Stimulated activated CD8-positive, alpha-beta memory T cell treated with anti-CD3 and anti-CD28 coated beads, Interleukin-15, amount 100 ng/mL, for 48 hours (primary cell): ENCODE measurements at regions not wholly inside any gene's neighbourhood (a gene's known extent, or its start where the extent isn't known, plus 50 kb on each side); places are given as distances from the start of the nearest gene placed in this dataset.
"Not testable (repeated sequence)": the region's sequence is repeated elsewhere in the genome, so short reads cannot be mapped to it uniquely, and the experiment has no call there.

Experiments used
- DNase-seq, 2 donors: peaks; one replicate each; pipeline ENCODE4 v3.0.0-alpha.2; 2020; ENCODE audit warnings: low read depth in 2 of 2

- no peak for DNase-seq
Observed at GRCh38 chr4:72942565-72942964, 127.0 kb downstream of the COX18 start.

GRCh38 chr4:72938516-72938915 lies 131.0 kb downstream of the COX18 start:
- DNase-seq: no peak

GRCh38 chr4:72935462-72935861 lies 134.1 kb downstream of the COX18 start:
- DNase-seq: no peak

- DNase-seq: no peak
Observed at GRCh38 chr4:72933029-72933428, 136.5 kb downstream of the COX18 start.

- no peak for DNase-seq
Observed at GRCh38 chr4:72931346-72931745, 138.2 kb downstream of the COX18 start.

GRCh38 chr4:72929596-72930274 lies 139.8 kb downstream of the COX18 start:
- DNase-seq: not testable (repeated sequence)

GRCh38 chr4:72924814-72925213 lies 144.7 kb downstream of the COX18 start:
- no peak for DNase-seq

- no peak for DNase-seq
Observed at GRCh38 chr4:72919937-72920336, 149.6 kb downstream of the COX18 start.

- no peak for DNase-seq
Observed at GRCh38 chr4:72919464-72919863, 150.1 kb downstream of the COX18 start.

- DNase-seq: no peak
Observed at GRCh38 chr4:72918362-72918761, 151.2 kb downstream of the COX18 start.

GRCh38 chr4:72911316-72911715 lies 158.2 kb downstream of the COX18 start:
- DNase-seq: no peak

- no peak for DNase-seq
Observed at GRCh38 chr4:72909461-72909860, 160.1 kb downstream of the COX18 start.

GRCh38 chr4:72902354-72902753 lies 167.2 kb downstream of the COX18 start:
- DNase-seq: no peak

GRCh38 chr4:72901553-72901952 lies 168.0 kb downstream of the COX18 start:
- no peak for DNase-seq

- no peak for DNase-seq
Observed at GRCh38 chr4:72900952-72901351, 168.6 kb downstream of the COX18 start.

- DNase-seq: no peak
Observed at GRCh38 chr4:72899621-72900020, 169.9 kb downstream of the COX18 start.

- DNase-seq: no peak
Observed at GRCh38 chr4:72899214-72899613, 170.3 kb downstream of the COX18 start.

- no peak for DNase-seq
Observed at GRCh38 chr4:72896515-72896914, 173.0 kb downstream of the COX18 start.

GRCh38 chr4:72895408-72895807 lies 174.1 kb downstream of the COX18 start:
- DNase-seq: no peak

- no peak for DNase-seq
Observed at GRCh38 chr4:72893354-72894066, 176.0 kb downstream of the COX18 start.

GRCh38 chr4:72888331-72888730 lies 181.2 kb downstream of the COX18 start:
- no peak for DNase-seq

- no peak for DNase-seq
Observed at GRCh38 chr4:72887152-72887551, 182.4 kb downstream of the COX18 start.

GRCh38 chr4:72886602-72887001 lies 182.9 kb downstream of the COX18 start:
- DNase-seq: no peak

GRCh38 chr4:72884225-72884624 lies 185.3 kb downstream of the COX18 start:
- DNase-seq: not testable (repeated sequence)
